ENCODE measurements at regions not wholly inside any gene's neighbourhood (a gene's known extent, or its start where the extent isn't known, plus 50 kb on each side); places are given as distances from the start of the nearest gene placed in this dataset.

- Mint-ChIP-seq H3K9me3 (peaks cover 7% of the 10 kb centered on the region), H3K4me1 (peaks cover 67% of the 10 kb centered on the region), H3K27ac (no peak overlapping the region), H3K4me3 (no peak overlapping the region), H3K36me3 (ENCODE audit: low read depth) (peaks cover 2% of the 10 kb centered on the region), H3K27me3 (ENCODE audit: insufficient read depth) (peaks cover 30% of the 10 kb centered on the region)
- H3K9ac ChIP-seq (ENCODE audit: extremely low read depth, low read length, poor library complexity, severe bottlenecking), result no peak overlapping the region
- peaks cover 15% of the 10 kb centered on the region for H3K4me1 ChIP-seq (ENCODE audit: control insufficient read depth, insufficient read depth, low read length)
- H3K9me3 ChIP-seq (ENCODE audit: control insufficient read depth, low read length), result no peaks in the 10 kb centered on the region
- no peak overlapping the region for H3K27ac ChIP-seq (ENCODE audit: low read depth, low read length)
- WGBS, 2 experiments (ENCODE audit: insufficient coverage in 1 of 2, insufficient read length in 1 of 2), result 86% methylated on average over 2 of the region's 2 CpGs; no CpG with 5 or more reads in 1 of the 2 experiments
- no peaks in the 10 kb centered on the region for H3K36me3 ChIP-seq (ENCODE audit: control insufficient read depth, insufficient read depth, low read length)
- peaks cover 17% of the 10 kb centered on the region for H3K27me3 ChIP-seq (ENCODE audit: control insufficient read depth, insufficient read depth, low read length, poor library complexity, severe bottlenecking)
- no peak for TF ChIP-seq CTCF (conservative IDR thresholded peaks at IDR 0.05)
- DNase-seq, result no peak
- no peak overlapping the region for H3K4me3 ChIP-seq (ENCODE audit: low read length)
Observed at GRCh38 chr12:4138051-4138450, 135.5 kb upstream of the CCND2 start.

GRCh38 chr12:4137441-4137840 lies 136.1 kb upstream of the CCND2 start:
- Histone ChIP-seq H3K27me3 (ENCODE audit: control insufficient read depth, insufficient read depth, low read length, poor library complexity, severe bottlenecking) (peaks cover 12% of the 10 kb centered on the region), H3K9me3 (ENCODE audit: control insufficient read depth, low read length) (no peaks in the 10 kb centered on the region), H3K36me3 (ENCODE audit: control insufficient read depth, insufficient read depth, low read length) (no peaks in the 10 kb centered on the region), H3K4me1 (ENCODE audit: control insufficient read depth, insufficient read depth, low read length) (peaks cover 15% of the 10 kb centered on the region), H3K9ac (ENCODE audit: extremely low read depth, low read length, poor library complexity, severe bottlenecking) (no peak overlapping the region), H3K27ac (ENCODE audit: low read depth, low read length) (no peak overlapping the region), H3K4me3 (ENCODE audit: low read length) (no peak overlapping the region)
- 87 to 97% methylated on average over 4 to 5 of the region's 5 CpGs for WGBS, 2 experiments (ENCODE audit: insufficient coverage in 1 of 2, insufficient read length in 1 of 2)
- Mint-ChIP-seq H3K4me1 (peaks cover 66% of the 10 kb centered on the region), H3K27ac (no peak overlapping the region), H3K36me3 (ENCODE audit: low read depth) (no peaks in the 10 kb centered on the region), H3K4me3 (no peak overlapping the region), H3K9me3 (peaks cover 4% of the 10 kb centered on the region), H3K27me3 (ENCODE audit: insufficient read depth) (peaks cover 24% of the 10 kb centered on the region)
- TF ChIP-seq CTCF (conservative IDR thresholded peaks at IDR 0.05), result no peak
- no peak for DNase-seq

- H3K27ac ChIP-seq (ENCODE audit: low read depth, low read length), result no peak overlapping the region
- H3K4me1 ChIP-seq (ENCODE audit: control insufficient read depth, insufficient read depth, low read length), result peaks cover 15% of the 10 kb centered on the region
- Mint-ChIP-seq H3K4me3 (no peak overlapping the region), H3K27ac (no peak overlapping the region), H3K36me3 (ENCODE audit: low read depth) (no peaks in the 10 kb centered on the region), H3K27me3 (ENCODE audit: insufficient read depth) (peaks cover 20% of the 10 kb centered on the region), H3K9me3 (peaks cover 4% of the 10 kb centered on the region), H3K4me1 (peaks cover 66% of the 10 kb centered on the region)
- H3K4me3 ChIP-seq (ENCODE audit: low read length), result no peak overlapping the region
- no peak overlapping the region for H3K9ac ChIP-seq (ENCODE audit: extremely low read depth, low read length, poor library complexity, severe bottlenecking)
- WGBS, 2 experiments (ENCODE audit: insufficient coverage in 1 of 2, insufficient read length in 1 of 2), result 87 to 90% methylated on average over 3 to 5 of the region's 5 CpGs
- no peak for TF ChIP-seq CTCF (conservative IDR thresholded peaks at IDR 0.05)
- H3K9me3 ChIP-seq (ENCODE audit: control insufficient read depth, low read length), result no peaks in the 10 kb centered on the region
- peaks cover 8% of the 10 kb centered on the region for H3K27me3 ChIP-seq (ENCODE audit: control insufficient read depth, insufficient read depth, low read length, poor library complexity, severe bottlenecking)
- no peak for DNase-seq
- no peaks in the 10 kb centered on the region for H3K36me3 ChIP-seq (ENCODE audit: control insufficient read depth, insufficient read depth, low read length)
Observed at GRCh38 chr12:4137015-4137414, 136.5 kb upstream of the CCND2 start.

Measured in endodermal cell (in vitro differentiated cells).